PC-9 (cell line): ENCODE measurements at regions not wholly inside any gene's neighbourhood (a gene's known extent, or its start where the extent isn't known, plus 50 kb on each side); places are given as distances from the start of the nearest gene placed in this dataset.

Experiments used
- BruUV-seq: library from RNA; stranded (reverse); fragments of 400-500 nt; replicated peaks from 2 replicates; lab custom pipeline; 2021; lab: Mats Ljungman, UMichigan
- CTCF ChIA-PET: fragments of 300-600 bp; sonication (Branson Sonifier 250); formaldehyde crosslinking; loops from one replicate; lab custom pipeline; 2022; ENCODE audit warnings: antibody characterized with exemption; lab: Charles Lee
- POLR2A ChIA-PET: fragments of 300-600 bp; sonication (Branson Sonifier 250); formaldehyde crosslinking; loops from one replicate; lab custom pipeline; 2022; ENCODE audit warnings: antibody characterized with exemption; ENCODE audit not compliant: unreplicated experiment; lab: Charles Lee
- DNase-seq, 2 experiments: peaks; one replicate each; pipeline versions ENCODE4 v3.0.0 to v3.0.0-alpha.2; 2015 to 2022; ENCODE audit warnings: mixed read lengths in 1 of 2
- H2AFZ ChIP-seq: fragments of 200-600 bp; sonication (generic); 2 replicates; pipeline ENCODE4 v1.8.1; 2017; ENCODE audit warnings: antibody characterized with exemption
- H3F3A ChIP-seq: fragments of 200-600 bp; sonication (generic); 2 replicates; pipeline ENCODE4 v1.8.1; 2017; ENCODE audit warnings: antibody characterized with exemption, mild to moderate bottlenecking, low read depth; ENCODE audit not compliant: insufficient read depth
- H3K27ac ChIP-seq: fragments of 200-600 bp; sonication (generic); 2 replicates; pipeline ENCODE4 v1.6.1; 2016; ENCODE audit warnings: mixed run types
- H3K27me3 ChIP-seq: fragments of 200-600 bp; sonication (generic); 2 replicates; pipeline ENCODE4 v1.6.1; 2016; ENCODE audit warnings: low read depth, mixed run types; ENCODE audit not compliant: insufficient read depth
- H3K36me3 ChIP-seq: fragments of 200-600 bp; sonication (generic); 2 replicates; pipeline ENCODE4 v1.6.1; 2016; ENCODE audit warnings: low read depth, mixed run types
- H3K4me1 ChIP-seq: fragments of 200-600 bp; sonication (generic); replicated peaks from 2 replicates; pipeline ENCODE4 v1.6.1; 2016; ENCODE audit warnings: mixed run types; ENCODE audit not compliant: insufficient read depth
- H3K4me2 ChIP-seq: fragments of 200-600 bp; sonication (generic); 2 replicates; pipeline ENCODE4 v1.6.1; 2017; ENCODE audit warnings: mixed run types
- H3K4me3 ChIP-seq: fragments of 200-600 bp; sonication (generic); 2 replicates; pipeline ENCODE4 v1.6.1; 2016; ENCODE audit warnings: mixed run types
- H3K79me2 ChIP-seq: fragments of 200-600 bp; sonication (generic); 2 replicates; pipeline ENCODE4 v1.6.1; 2017; ENCODE audit warnings: low read depth, mixed run types
- H3K9me2 ChIP-seq: fragments of 200-600 bp; sonication (generic); 2 replicates; pipeline ENCODE4 v1.8.1; 2017; ENCODE audit warnings: mild to moderate bottlenecking; ENCODE audit not compliant: insufficient read depth
- H3K9me3 ChIP-seq: fragments of 200-600 bp; sonication (generic); 2 replicates; pipeline ENCODE4 v1.8.1; 2016; ENCODE audit warnings: low read depth; ENCODE audit not compliant: insufficient read depth
- H4K20me1 ChIP-seq: fragments of 200-600 bp; sonication (generic); 2 replicates; pipeline ENCODE4 v1.8.1; 2017; ENCODE audit not compliant: insufficient read depth
- CTCF ChIP-seq: fragments of 200-600 bp; sonication (generic); conservative IDR thresholded peaks from 2 replicates; pipeline ENCODE4 v1.6.1; 2017; ENCODE audit warnings: mixed run types, antibody characterized with exemption, mild to moderate bottlenecking, moderate library complexity
- EZH2 ChIP-seq: fragments of 200-600 bp; sonication (generic); IDR thresholded peaks from 2 replicates; pipeline ENCODE4 v1.8.0; 2017; ENCODE audit warnings: antibody characterized with exemption, low read depth
- intact Hi-C: fragments of 100-400 bp; cut with micrococcal nuclease; formaldehyde crosslinking; loops from one replicate; pipeline ENCODE4 v1.10.0; 2022; ENCODE audit not compliant: unreplicated experiment

DNA sequence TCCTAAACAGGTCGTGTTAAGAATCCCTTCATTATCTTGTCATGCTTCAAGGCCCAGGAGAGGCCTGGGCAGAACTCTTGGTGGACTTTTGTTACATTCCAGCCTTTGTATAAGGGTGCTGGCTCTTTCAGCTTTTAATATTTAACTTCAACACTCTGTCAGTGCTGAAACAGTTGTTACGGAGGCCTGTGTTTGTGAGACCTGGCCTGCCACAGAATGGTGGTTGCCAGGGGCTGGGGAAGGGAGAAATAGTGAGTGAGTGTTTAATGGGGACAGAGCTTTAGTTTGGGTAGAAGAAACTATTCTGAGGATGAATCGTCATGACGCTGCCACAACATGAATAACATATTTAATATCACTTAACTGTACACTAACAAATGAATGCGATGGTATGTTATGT lies 1027.6 kb upstream of the PRKX start:
- H3K27ac ChIP-seq = no peak overlapping the region
- no peaks in the 10 kb centered on the region for H3K79me2 ChIP-seq
- H3K36me3 ChIP-seq = no peaks in the 10 kb centered on the region
- H3K4me1 ChIP-seq = no peaks in the 10 kb centered on the region
- H3K9me2 ChIP-seq = no peaks in the 10 kb centered on the region
- no peaks in the 10 kb centered on the region for H3K27me3 ChIP-seq
- intact Hi-C loops = no loop called here
- ChIA-PET CTCF (no interaction called here), POLR2A (no interaction called here)
- BruUV-seq = no TSS peak
- H4K20me1 ChIP-seq = no peaks in the 10 kb centered on the region
- DNase-seq = no peak
- H2AFZ ChIP-seq = no peak overlapping the region
- no peaks in the 10 kb centered on the region for H3K9me3 ChIP-seq
- no peak overlapping the region for H3K4me2 ChIP-seq
- H3F3A ChIP-seq = no peaks in the 10 kb centered on the region
- no peak overlapping the region for H3K4me3 ChIP-seq
- TF ChIP-seq CTCF = no peak
- no peak for TF ChIP-seq EZH2

GRCh38 chrX:4735299-4735698 lies 1021.9 kb upstream of the PRKX start:
- Histone ChIP-seq H3F3A (no peaks in the 10 kb centered on the region), H2AFZ (no peak overlapping the region), H3K9me3 (no peaks in the 10 kb centered on the region), H3K4me2 (no peak overlapping the region), H4K20me1 (no peaks in the 10 kb centered on the region), H3K9me2 (no peaks in the 10 kb centered on the region), H3K36me3 (no peaks in the 10 kb centered on the region), H3K27ac (no peak overlapping the region), H3K27me3 (no peaks in the 10 kb centered on the region), H3K4me3 (no peak overlapping the region), H3K79me2 (no peaks in the 10 kb centered on the region), H3K4me1 (no peaks in the 10 kb centered on the region)
- no TSS peak for BruUV-seq
- no peak for DNase-seq
- ChIA-PET CTCF (no interaction called here), POLR2A (no interaction called here)
- no peak for TF ChIP-seq CTCF
- TF ChIP-seq EZH2 = no peak
- intact Hi-C loops = no loop called here

DNA sequence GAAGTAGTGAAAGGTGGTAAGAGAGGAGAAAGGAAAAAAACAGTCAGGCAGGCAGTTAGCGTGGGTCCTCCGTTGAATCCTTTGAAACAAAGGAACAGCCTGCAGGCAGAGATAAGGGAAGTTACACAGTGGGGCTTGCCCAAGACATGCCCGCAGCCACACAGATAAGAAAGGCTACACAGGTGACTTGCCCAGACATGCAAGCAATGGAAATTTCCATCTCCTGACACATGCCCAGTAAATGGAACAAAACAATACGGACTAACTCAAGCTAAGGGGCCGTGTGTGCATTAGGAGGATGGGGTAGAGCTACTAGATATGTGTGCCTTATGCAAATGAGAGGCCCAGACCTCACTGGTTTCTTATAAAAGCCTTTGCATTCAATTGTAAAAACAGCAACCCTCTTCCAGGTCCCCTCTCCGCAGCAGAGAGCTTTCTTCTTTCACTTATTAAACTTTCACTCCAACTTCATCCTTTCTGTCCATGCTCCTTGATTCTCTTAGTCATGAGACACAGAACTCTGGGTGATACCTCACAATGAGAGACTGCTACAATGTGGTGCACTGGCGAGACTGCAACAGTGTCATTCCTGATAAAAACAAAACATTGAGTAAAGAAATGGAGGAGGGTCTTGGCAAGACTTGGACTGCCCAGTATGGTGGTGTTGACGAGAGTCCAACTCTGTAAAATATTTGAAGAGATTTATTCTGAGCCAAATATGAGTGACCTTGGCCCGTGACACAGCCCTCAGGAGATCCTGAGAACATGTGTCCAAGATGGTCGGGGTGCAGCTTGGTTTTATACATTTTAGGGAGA lies 997.4 kb upstream of the PRKX start:
- BruUV-seq = no TSS peak
- peak overlapping the region; percentile 20; the same call in 1 of the 2 replicates for H2AFZ ChIP-seq

More for the DNA sequence above, 997.4 kb upstream of the PRKX start:
- no peaks in the 10 kb centered on the region for H3K79me2 ChIP-seq
- H3F3A ChIP-seq = peaks cover 4% of the 10 kb centered on the region; the same call in 1 of the 2 replicates
- peak overlapping the region; percentile 18; the same call in 1 of the 2 replicates for H3K27ac ChIP-seq
- no peaks in the 10 kb centered on the region; the same call in 1 of the 2 replicates for H3K9me3 ChIP-seq
- DNase-seq = peak; percentile 10 to 49
- H3K27me3 ChIP-seq = no peaks in the 10 kb centered on the region
- no peak for TF ChIP-seq EZH2
- no peak for TF ChIP-seq CTCF
- ChIA-PET CTCF (no interaction called here), POLR2A (no interaction called here)
- H3K4me1 ChIP-seq = peaks cover 25% of the 10 kb centered on the region
- intact Hi-C loops = no loop called here
- H3K9me2 ChIP-seq = peaks cover 4% of the 10 kb centered on the region; the same call in 1 of the 2 replicates
- no peaks in the 10 kb centered on the region for H4K20me1 ChIP-seq
- peak overlapping the region; percentile 30 for H3K4me2 ChIP-seq
- H3K36me3 ChIP-seq = no peaks in the 10 kb centered on the region
- no peak overlapping the region for H3K4me3 ChIP-seq
